K562 (cell line): ENCODE measurements at regions not wholly inside any gene's neighbourhood (a gene's known extent, or its start where the extent isn't known, plus 50 kb on each side); places are given as distances from the start of the nearest gene placed in this dataset.

ENCODE experiments used
- ELF1 ChIP-seq: fragments of 200-800 bp; sonication (Bioruptor generic); IDR thresholded peaks from 2 replicates; pipeline ENCODE4 v1.6.1; 2016; ENCODE audit warnings: missing genetic modification characterization, missing compliant biosample characterization
- HDAC6 ChIP-seq: IDR thresholded peaks from 2 replicates; pipeline ENCODE4 v1.6.1; 2012; ENCODE audit warnings: low read depth, mild to moderate bottlenecking, control low read depth, inconsistent platforms, low read length, moderate library complexity
- NFE2L1 ChIP-seq: fragments of 450-650 bp; IDR thresholded peaks from 2 replicates; pipeline ENCODE4 v1.6.1; 2016; ENCODE audit warnings: missing genetic modification characterization, low read depth, mild to moderate bottlenecking, missing compliant biosample characterization, moderate library complexity, borderline replicate concordance
- POLR2AphosphoS5 ChIP-seq: IDR thresholded peaks from 2 replicates; pipeline ENCODE4 v1.6.1; 2011; ENCODE audit warnings: mild to moderate bottlenecking, low read depth, low read length, moderate library complexity; ENCODE audit not compliant: control insufficient read depth, insufficient read depth
- PRPF4 ChIP-seq: fragments of 200-400 bp; formaldehyde crosslinking; IDR thresholded peaks from one replicate; pipeline ENCODE4 v1.6.1; 2017; ENCODE audit warnings: low read length, low read depth, mild to moderate bottlenecking; ENCODE audit not compliant: insufficient read depth, poor library complexity, severe bottlenecking
- ZC3H4 ChIP-seq: sonication (generic); formaldehyde crosslinking; IDR thresholded peaks from 2 replicates; pipeline ENCODE4 v1.9.0; 2021; ENCODE audit warnings: missing genetic modification reagents, borderline replicate concordance
- ZNF174 ChIP-seq: fragments of 250-450 bp; sonication (Bioruptor Pico); IDR thresholded peaks from 2 replicates; pipeline ENCODE4 v1.4.0; 2020; ENCODE audit warnings: mild to moderate bottlenecking
- ZNF24 ChIP-seq: fragments of 450-650 bp; IDR thresholded peaks from 2 replicates; pipeline ENCODE4 v1.6.1; 2016

GRCh38 chr4:132195176-132195575 lies 953.9 kb upstream of the PCDH10 start:
- TF ChIP-seq NFE2L1 (tag) (no peak), PRPF4 (no peak), ZNF24 (no peak), HDAC6 (no peak), ZNF174 (CRISPR knock-in tag) (no peak), ZC3H4 (CRISPR knock-in tag) (no peak), ELF1 (tag) (no peak), POLR2AphosphoS5 (no peak)
